Neural progenitor cell (in vitro differentiated cells): ENCODE measurements at regions not wholly inside any gene's neighbourhood (a gene's known extent, or its start where the extent isn't known, plus 50 kb on each side); places are given as distances from the start of the nearest gene placed in this dataset.
A peak's percentile ranks its signal among the peaks of the same experiment; 100 is the strongest.

ENCODE experiments used
- DNase-seq: peaks from one replicate; pipeline ENCODE4 v3.0.0-alpha.2; 2016; ENCODE audit warnings: low spot score
- H2AFZ ChIP-seq: fragments of 200-600 bp; sonication (generic); replicated peaks from 2 replicates; pipeline ENCODE4 v1.6.1; 2016; ENCODE audit warnings: antibody characterized with exemption
- H3F3A ChIP-seq: fragments of 200-600 bp; sonication (generic); 2 replicates; pipeline ENCODE4 v1.6.1; 2016; ENCODE audit warnings: antibody characterized with exemption, low read depth
- H3K27ac ChIP-seq: fragments of 200-600 bp; sonication (generic); 2 replicates; pipeline ENCODE4 v1.5.1; 2016; ENCODE audit warnings: mild to moderate bottlenecking
- H3K27me3 ChIP-seq: fragments of 200-600 bp; sonication (generic); 2 replicates; pipeline ENCODE4 v1.6.1; 2016; ENCODE audit warnings: mild to moderate bottlenecking, moderate library complexity
- H3K36me3 ChIP-seq: fragments of 200-600 bp; sonication (generic); 2 replicates; pipeline ENCODE4 v1.5.1; 2016
- H3K4me1 ChIP-seq: fragments of 200-600 bp; sonication (generic); 2 replicates; pipeline ENCODE4 v1.6.1; 2016; ENCODE audit warnings: mixed run types
- H3K4me2 ChIP-seq: fragments of 200-600 bp; sonication (generic); 2 replicates; pipeline ENCODE4 v1.6.1; 2016
- H3K4me3 ChIP-seq: fragments of 200-600 bp; sonication (generic); 2 replicates; pipeline ENCODE4 v1.5.1; 2016
- H3K79me2 ChIP-seq: fragments of 200-600 bp; sonication (generic); 2 replicates; pipeline ENCODE4 v1.6.1; 2016; ENCODE audit warnings: low read depth
- H3K9ac ChIP-seq: fragments of 200-600 bp; sonication (generic); 2 replicates; pipeline ENCODE4 v1.6.1; 2016
- H3K9me3 ChIP-seq: fragments of 200-600 bp; sonication (generic); 2 replicates; pipeline ENCODE4 v1.5.1; 2016; ENCODE audit warnings: low read depth
- H4K20me1 ChIP-seq: fragments of 200-600 bp; sonication (generic); 2 replicates; pipeline ENCODE4 v1.6.1; 2016; ENCODE audit warnings: low read depth
- H3K27ac Mint-ChIP-seq: 3 replicates; pipeline ENCODE4 v1.8.0; 2021; ENCODE audit warnings: mixed read lengths
- H3K27me3 Mint-ChIP-seq: 2 replicates; pipeline ENCODE4 v1.8.0; 2022; ENCODE audit warnings: low read depth, mild to moderate bottlenecking, inconsistent platforms, moderate library complexity, mixed read lengths; ENCODE audit not compliant: insufficient read depth
- H3K36me3 Mint-ChIP-seq: 3 replicates; pipeline ENCODE4 v1.8.0; 2021; ENCODE audit warnings: mixed read lengths
- H3K4me1 Mint-ChIP-seq: 3 replicates; pipeline ENCODE4 v1.8.0; 2021; ENCODE audit warnings: mixed read lengths
- H3K4me3 Mint-ChIP-seq: 3 replicates; pipeline ENCODE4 v1.8.0; 2021; ENCODE audit warnings: mild to moderate bottlenecking, moderate library complexity, mixed read lengths
- H3K9me3 Mint-ChIP-seq: 3 replicates; pipeline ENCODE4 v1.8.0; 2020; ENCODE audit warnings: mixed read lengths
- CTCF ChIP-seq: fragments of 200-600 bp; sonication (generic); IDR thresholded peaks from 2 replicates; pipeline ENCODE4 v1.5.1; 2017; ENCODE audit warnings: antibody characterized with exemption, mild to moderate bottlenecking
- EZH2 ChIP-seq: fragments of 200-600 bp; sonication (generic); IDR thresholded peaks from 2 replicates; pipeline ENCODE4 v1.6.1; 2017; ENCODE audit warnings: antibody characterized with exemption, mild to moderate bottlenecking, moderate library complexity
- EZH2phosphoT487 ChIP-seq: fragments of 200-600 bp; sonication (generic); IDR thresholded peaks from 2 replicates; pipeline ENCODE4 v1.6.1; 2017; ENCODE audit warnings: antibody characterized with exemption

- Mint-ChIP-seq H3K9me3 (peaks cover 4% of the 10 kb centered on the region), H3K27ac (no peak overlapping the region), H3K27me3 (peaks cover 49% of the 10 kb centered on the region), H3K4me1 (peaks cover 10% of the 10 kb centered on the region), H3K36me3 (no peaks in the 10 kb centered on the region), H3K4me3 (peak overlapping the region; percentile 76)
- peak overlapping the region; percentile 99 for H3K4me2 ChIP-seq
- H3K9ac ChIP-seq = no peak overlapping the region
- peak overlapping the region; percentile 78 for H3K4me3 ChIP-seq
- peak; percentile 23 for DNase-seq
- H3F3A ChIP-seq = peaks cover 8% of the 10 kb centered on the region
- no peaks in the 10 kb centered on the region for H3K36me3 ChIP-seq
- H3K27ac ChIP-seq = no peak overlapping the region
- H3K4me1 ChIP-seq = peaks cover 19% of the 10 kb centered on the region
- H3K27me3 ChIP-seq = peaks cover 100% of the 10 kb centered on the region
- peak overlapping the region; percentile 98 for H2AFZ ChIP-seq
- H3K79me2 ChIP-seq = no peaks in the 10 kb centered on the region
- TF ChIP-seq CTCF (no peak), EZH2phosphoT487 (no peak), EZH2 (no peak)
- H3K9me3 ChIP-seq = no peaks in the 10 kb centered on the region
- peaks cover 8% of the 10 kb centered on the region for H4K20me1 ChIP-seq
Measured at GRCh38 chr1:13892198-13892597, 192.2 kb downstream of the PRDM2 start.

- Histone ChIP-seq H3K9me3 (no peaks in the 10 kb centered on the region), H3K27me3 (peaks cover 100% of the 10 kb centered on the region), H2AFZ (peak overlapping the region; percentile 98), H3K27ac (no peak overlapping the region), H4K20me1 (peaks cover 8% of the 10 kb centered on the region), H3K4me3 (peak overlapping the region; percentile 78), H3K4me1 (peaks cover 19% of the 10 kb centered on the region), H3K4me2 (peak overlapping the region; percentile 99), H3K36me3 (no peaks in the 10 kb centered on the region), H3F3A (peaks cover 8% of the 10 kb centered on the region), H3K9ac (no peak overlapping the region), H3K79me2 (no peaks in the 10 kb centered on the region)
- no peaks in the 10 kb centered on the region for H3K36me3 Mint-ChIP-seq
- peak; percentile 58 for DNase-seq
- TF ChIP-seq EZH2 (peak; percentile 69), EZH2phosphoT487 (peak; percentile 25), CTCF (no peak)
- H3K4me3 Mint-ChIP-seq = peak overlapping the region; percentile 79
- H3K4me1 Mint-ChIP-seq = peaks cover 10% of the 10 kb centered on the region
- H3K9me3 Mint-ChIP-seq = peaks cover 4% of the 10 kb centered on the region
- no peak overlapping the region for H3K27ac Mint-ChIP-seq
- peaks cover 51% of the 10 kb centered on the region for H3K27me3 Mint-ChIP-seq
Measured at GRCh38 chr1:13892671-13893325, 192.8 kb downstream of the PRDM2 start.

GRCh38 chr1:13893409-13893821, 193.4 kb downstream of the PRDM2 start:
- Histone ChIP-seq H3K4me1 (peaks cover 19% of the 10 kb centered on the region), H3F3A (peaks cover 8% of the 10 kb centered on the region), H3K36me3 (no peaks in the 10 kb centered on the region), H3K9ac (no peak overlapping the region), H3K9me3 (no peaks in the 10 kb centered on the region), H3K79me2 (no peaks in the 10 kb centered on the region), H4K20me1 (peaks cover 8% of the 10 kb centered on the region), H2AFZ (peak overlapping the region; percentile 82), H3K27ac (no peak overlapping the region), H3K27me3 (peaks cover 100% of the 10 kb centered on the region), H3K4me3 (peak overlapping the region; percentile 78), H3K4me2 (peak overlapping the region; percentile 99)
- peak overlapping the region; percentile 79 for H3K4me3 Mint-ChIP-seq
- peaks cover 4% of the 10 kb centered on the region for H3K9me3 Mint-ChIP-seq
- no peak for DNase-seq
- peaks cover 10% of the 10 kb centered on the region for H3K4me1 Mint-ChIP-seq
- peak; percentile 21 for TF ChIP-seq EZH2
- no peak for TF ChIP-seq EZH2phosphoT487
- no peaks in the 10 kb centered on the region for H3K36me3 Mint-ChIP-seq
- no peak overlapping the region for H3K27ac Mint-ChIP-seq
- H3K27me3 Mint-ChIP-seq = peaks cover 54% of the 10 kb centered on the region

DNA sequence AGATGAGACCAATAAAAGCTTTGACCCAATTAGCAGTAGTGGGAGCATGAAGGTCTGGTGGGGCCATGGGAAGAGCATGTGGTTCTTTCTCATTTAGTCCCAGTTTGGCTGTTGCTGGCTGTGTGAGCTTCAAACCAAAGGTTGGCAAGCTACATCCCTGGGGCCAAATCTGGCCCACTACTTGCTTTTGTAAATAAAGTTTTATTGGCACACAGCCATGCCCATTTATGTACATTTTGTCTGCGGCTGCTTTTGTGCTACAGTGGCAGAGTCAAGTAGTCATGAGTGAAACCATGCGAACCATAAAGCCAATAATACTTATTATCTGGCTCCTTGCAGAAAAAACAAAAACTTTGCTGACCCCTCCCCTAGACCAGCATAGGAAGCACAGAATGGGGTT, 196.9 kb downstream of the PRDM2 start:
- Mint-ChIP-seq H3K36me3 (no peaks in the 10 kb centered on the region), H3K4me3 (no peak overlapping the region), H3K27me3 (peaks cover 46% of the 10 kb centered on the region), H3K9me3 (no peaks in the 10 kb centered on the region), H3K4me1 (peaks cover 10% of the 10 kb centered on the region), H3K27ac (no peak overlapping the region)
- H3F3A ChIP-seq = peaks cover 6% of the 10 kb centered on the region
- H4K20me1 ChIP-seq = peaks cover 8% of the 10 kb centered on the region
- H3K4me3 ChIP-seq = no peak overlapping the region
- no peaks in the 10 kb centered on the region for H3K79me2 ChIP-seq
- TF ChIP-seq EZH2 (no peak), EZH2phosphoT487 (no peak), CTCF (no peak)
- H3K9ac ChIP-seq = no peak overlapping the region
- H3K27me3 ChIP-seq = peaks cover 75% of the 10 kb centered on the region
- DNase-seq = no peak
- H2AFZ ChIP-seq = no peak overlapping the region
- H3K9me3 ChIP-seq = no peaks in the 10 kb centered on the region
- no peak overlapping the region for H3K27ac ChIP-seq
- no peaks in the 10 kb centered on the region for H3K36me3 ChIP-seq
- peaks cover 19% of the 10 kb centered on the region for H3K4me1 ChIP-seq
- no peak overlapping the region for H3K4me2 ChIP-seq
